NT2/D1 (cell line): ENCODE measurements at regions not wholly inside any gene's neighbourhood (a gene's known extent, or its start where the extent isn't known, plus 50 kb on each side); places are given as distances from the start of the nearest gene placed in this dataset.

Experiments
- YY1 ChIP-seq: IDR thresholded peaks from 2 replicates; pipeline ENCODE4 v1.6.1; 2011; ENCODE audit not compliant: insufficient read length, insufficient read depth
- ZNF274 ChIP-seq: IDR thresholded peaks from 2 replicates; pipeline ENCODE4 v1.6.1; 2011; ENCODE audit warnings: mild to moderate bottlenecking, low read depth, low read length

DNA sequence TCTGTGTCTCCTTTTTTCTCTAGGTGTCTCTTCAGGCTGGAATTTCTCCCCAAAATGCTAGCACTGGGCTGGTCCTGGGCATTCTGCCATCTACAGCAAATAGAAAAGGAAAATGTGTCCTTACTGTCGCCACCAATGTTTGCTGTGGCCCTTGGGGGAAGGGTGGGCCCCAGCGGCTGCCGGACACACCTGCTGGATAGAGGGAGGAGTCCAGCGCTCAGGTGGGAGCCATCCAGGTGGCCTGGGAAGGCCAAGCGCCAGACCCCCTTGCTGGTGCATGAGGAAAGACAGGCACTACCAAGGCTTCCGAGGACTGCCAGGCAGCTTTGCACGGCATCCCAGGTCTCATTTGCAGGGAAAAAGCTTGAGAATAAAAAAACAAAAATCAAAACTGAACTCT, 147.7 kb upstream of the GATA6 start:
- TF ChIP-seq ZNF274 (no peak), YY1 (no peak)
